ENCODE measurements at regions not wholly inside any gene's neighbourhood (a gene's known extent, or its start where the extent isn't known, plus 50 kb on each side); places are given as distances from the start of the nearest gene placed in this dataset.

GRCh38 chr3:116899253-116899652, 189.7 kb downstream of the TUSC7 start:
- Histone ChIP-seq H3K27me3 (no peaks in the 10 kb centered on the region), H3K36me3 (no peaks in the 10 kb centered on the region), H3K27ac (no peak overlapping the region), H3K4me3 (no peak overlapping the region), H3K9me3 (no peaks in the 10 kb centered on the region), H3K4me1 (no peaks in the 10 kb centered on the region)
- 52 to 73% methylated on average over 4 of the region's 4 CpGs for WGBS, 2 donors
- intact Hi-C loops (cut with DNase I): no loop called here
- no peak for TF ChIP-seq CTCF (IDR thresholded peaks at IDR 0.05)
- TF ChIP-seq POLR2A (IDR thresholded peaks at IDR 0.05): no peak
- no peak for DNase-seq

DNA sequence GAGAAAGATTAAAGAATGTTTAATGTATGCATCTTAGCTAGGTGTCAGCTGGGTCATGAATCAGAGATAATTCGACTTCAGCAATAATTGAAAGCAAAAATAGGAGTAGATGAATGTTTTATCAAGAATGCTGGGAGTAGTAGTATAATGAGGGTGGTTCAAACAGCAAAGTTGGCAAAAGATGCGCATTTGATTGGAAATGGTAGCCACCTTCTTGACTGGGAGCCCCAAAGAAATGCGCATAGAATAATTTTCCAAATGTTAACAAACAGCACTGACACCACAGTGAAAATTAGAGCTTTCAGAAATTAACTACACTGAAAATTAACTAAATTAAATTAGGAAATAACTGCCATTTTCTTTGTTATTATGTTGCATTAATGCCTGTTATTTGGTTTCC, 195.8 kb downstream of the TUSC7 start:
- no peaks in the 10 kb centered on the region for H3K36me3 ChIP-seq
- H3K4me3 ChIP-seq: no peak overlapping the region
- 80 to 85% methylated on average over 3 of the region's 3 CpGs for WGBS, 2 donors
- H3K27ac ChIP-seq: no peak overlapping the region
- TF ChIP-seq CTCF (IDR thresholded peaks at IDR 0.05) (no peak), POLR2A (IDR thresholded peaks at IDR 0.05) (no peak)
- no peaks in the 10 kb centered on the region for H3K4me1 ChIP-seq
- DNase-seq: no peak
- H3K9me3 ChIP-seq: no peaks in the 10 kb centered on the region
- H3K27me3 ChIP-seq: no peaks in the 10 kb centered on the region
- intact Hi-C loops (cut with DNase I): no loop called here

DNA sequence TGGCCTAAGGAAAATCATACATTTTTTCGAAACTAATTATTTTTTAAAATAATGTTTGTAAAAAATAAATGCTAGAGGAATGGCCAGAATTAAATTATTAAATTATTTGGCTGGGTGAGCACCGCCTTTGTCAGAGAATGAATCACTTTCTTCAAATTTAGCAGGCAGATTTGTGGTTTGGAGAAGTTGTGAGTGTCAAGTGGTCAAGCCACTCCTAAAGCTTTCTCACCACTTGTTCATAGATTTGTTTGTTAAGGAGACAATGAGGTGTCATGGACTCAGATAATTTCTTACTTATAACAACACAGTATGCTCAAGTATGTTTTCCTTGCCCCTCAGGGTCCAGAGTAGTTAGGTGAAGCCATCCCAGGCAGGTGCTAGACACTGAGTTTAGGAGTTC, 196.2 kb downstream of the TUSC7 start:
- intact Hi-C loops (cut with DNase I): no loop called here
- TF ChIP-seq POLR2A (IDR thresholded peaks at IDR 0.05): no peak
- TF ChIP-seq CTCF (IDR thresholded peaks at IDR 0.05): no peak
- WGBS, 2 donors: 55 to 56% methylated on average over 2 of the region's 2 CpGs

DNA sequence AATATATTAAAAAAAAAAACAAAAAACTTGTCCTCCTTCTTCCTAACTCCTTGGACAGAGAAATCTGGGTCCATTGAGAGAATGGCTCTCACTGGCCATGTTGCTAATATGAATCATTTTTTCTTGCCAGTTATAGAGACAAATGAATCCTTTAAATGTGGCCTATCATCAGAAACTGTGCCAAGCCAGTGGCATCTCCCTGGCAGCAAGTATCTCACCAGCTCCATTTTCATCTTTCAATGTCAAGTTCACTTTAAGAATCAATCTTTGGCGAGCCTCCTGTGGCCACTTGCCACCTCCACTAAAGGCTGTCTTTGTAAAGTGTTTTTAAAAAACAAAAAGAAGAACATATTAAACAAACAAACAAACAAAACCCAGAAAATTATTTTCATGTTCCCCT, 202.5 kb downstream of the TUSC7 start:
- no peak overlapping the region for H3K27ac ChIP-seq
- WGBS, 2 donors: 44 to 68% methylated on average over 1 of the region's 1 CpG
- intact Hi-C loops (cut with DNase I): no loop called here

More for the DNA sequence above, 196.2 kb downstream of the TUSC7 start:
- Histone ChIP-seq H3K36me3 (no peaks in the 10 kb centered on the region), H3K9me3 (no peaks in the 10 kb centered on the region), H3K27me3 (no peaks in the 10 kb centered on the region), H3K4me3 (no peak overlapping the region), H3K4me1 (no peaks in the 10 kb centered on the region), H3K27ac (no peak overlapping the region)
- no peak for DNase-seq

GRCh38 chr3:116914004-116914403, 204.4 kb downstream of the TUSC7 start:
- intact Hi-C loops (cut with DNase I): no loop called here
- Histone ChIP-seq H3K9me3 (no peaks in the 10 kb centered on the region), H3K36me3 (no peaks in the 10 kb centered on the region), H3K4me1 (no peaks in the 10 kb centered on the region), H3K27ac (no peak overlapping the region), H3K4me3 (no peak overlapping the region), H3K27me3 (no peaks in the 10 kb centered on the region)
- TF ChIP-seq CTCF (IDR thresholded peaks at IDR 0.05) (no peak), POLR2A (IDR thresholded peaks at IDR 0.05) (no peak)
- 28 to 38% methylated on average over 2 of the region's 2 CpGs for WGBS, 2 donors
- no peak for DNase-seq

More for the DNA sequence above, 202.5 kb downstream of the TUSC7 start:
- no peak overlapping the region for H3K4me3 ChIP-seq
- H3K36me3 ChIP-seq: no peaks in the 10 kb centered on the region
- H3K9me3 ChIP-seq: no peaks in the 10 kb centered on the region
- TF ChIP-seq POLR2A (IDR thresholded peaks at IDR 0.05) (no peak), CTCF (IDR thresholded peaks at IDR 0.05) (no peak)
- no peaks in the 10 kb centered on the region for H3K27me3 ChIP-seq
- DNase-seq: no peak
- H3K4me1 ChIP-seq: no peaks in the 10 kb centered on the region
